ENCODE measurements at regions not wholly inside any gene's neighbourhood (a gene's known extent, or its start where the extent isn't known, plus 50 kb on each side); places are given as distances from the start of the nearest gene placed in this dataset.

DNA sequence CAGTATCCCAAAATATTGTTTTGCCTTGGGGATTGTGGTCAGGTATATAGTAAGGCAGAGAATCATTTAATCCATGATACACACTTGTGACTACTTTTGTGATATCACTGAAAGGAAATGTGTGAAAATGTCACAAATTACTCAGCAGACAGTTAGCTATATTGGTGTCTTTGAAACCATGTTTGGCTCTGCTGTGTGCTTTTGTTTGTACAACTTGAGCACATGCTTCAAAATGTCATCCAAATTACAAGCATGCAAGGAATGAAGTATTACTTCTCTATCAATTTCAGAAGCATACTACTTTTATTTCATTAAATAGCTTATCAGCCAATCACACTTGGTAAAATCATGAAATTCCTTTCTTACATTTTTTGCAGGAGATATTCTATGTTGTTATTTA lies 619.0 kb upstream of the AGTR1 start:
- no peaks in the 10 kb centered on the region for H3K9me1 ChIP-seq (ENCODE audit: control insufficient read depth, extremely low read depth, insufficient read depth, low read length)
- TF ChIP-seq, protein P1, sequence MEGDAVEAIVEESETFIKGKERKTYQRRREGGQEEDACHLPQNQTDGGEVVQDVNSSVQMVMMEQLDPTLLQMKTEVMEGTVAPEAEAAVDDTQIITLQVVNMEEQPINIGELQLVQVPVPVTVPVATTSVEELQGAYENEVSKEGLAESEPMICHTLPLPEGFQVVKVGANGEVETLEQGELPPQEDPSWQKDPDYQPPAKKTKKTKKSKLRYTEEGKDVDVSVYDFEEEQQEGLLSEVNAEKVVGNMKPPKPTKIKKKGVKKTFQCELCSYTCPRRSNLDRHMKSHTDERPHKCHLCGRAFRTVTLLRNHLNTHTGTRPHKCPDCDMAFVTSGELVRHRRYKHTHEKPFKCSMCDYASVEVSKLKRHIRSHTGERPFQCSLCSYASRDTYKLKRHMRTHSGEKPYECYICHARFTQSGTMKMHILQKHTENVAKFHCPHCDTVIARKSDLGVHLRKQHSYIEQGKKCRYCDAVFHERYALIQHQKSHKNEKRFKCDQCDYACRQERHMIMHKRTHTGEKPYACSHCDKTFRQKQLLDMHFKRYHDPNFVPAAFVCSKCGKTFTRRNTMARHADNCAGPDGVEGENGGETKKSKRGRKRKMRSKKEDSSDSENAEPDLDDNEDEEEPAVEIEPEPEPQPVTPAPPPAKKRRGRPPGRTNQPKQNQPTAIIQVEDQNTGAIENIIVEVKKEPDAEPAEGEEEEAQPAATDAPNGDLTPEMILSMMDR (optimal IDR thresholded peaks at IDR 0.05 in 1 of 3, IDR thresholded peaks at IDR 0.05 in 1 of 3, conservative IDR thresholded peaks at IDR 0.05 in 1 of 3; ENCODE audit: extremely low read depth in 1 of 3, insufficient read depth in 2 of 3, low read length in 3 of 3): no peak
- no peak for TF ChIP-seq EZH2 (IDR thresholded peaks at IDR 0.05; ENCODE audit: low read length)
- no peak overlapping the region for H3K9ac ChIP-seq (ENCODE audit: control insufficient read depth, extremely low read depth, insufficient read depth, low read length)
- H3K27ac ChIP-seq (ENCODE audit: control insufficient read depth, insufficient read depth, low read length): no peak overlapping the region
- no peak overlapping the region for H3K4me3 ChIP-seq (ENCODE audit: control insufficient read depth in 2 of 3, extremely low read depth in 1 of 3, insufficient read depth in 2 of 3, low read depth in 1 of 3, low read length in 3 of 3)
- H3K4me2 ChIP-seq (ENCODE audit: control insufficient read depth, extremely low read depth, insufficient read depth, low read depth, low read length): no peak overlapping the region
- no peaks in the 10 kb centered on the region for H3K4me1 ChIP-seq (ENCODE audit: control insufficient read depth, extremely low read depth, insufficient read depth, low read length)
- H3K36me3 ChIP-seq (ENCODE audit: control insufficient read depth in 2 of 2, extremely low read depth in 1 of 2, insufficient read depth in 2 of 2, low read length in 2 of 2): no peaks in the 10 kb centered on the region
- H3K9me3 ChIP-seq (ENCODE audit: control insufficient read depth, low read depth, low read length): no peaks in the 10 kb centered on the region
- dilution Hi-C loops (cut with MboI; ENCODE audit: extremely low pct_ligation_motif_present, low sequenced_read_pairs): no loop called here
- no peaks in the 10 kb centered on the region for H4K20me1 ChIP-seq (ENCODE audit: control insufficient read depth, extremely low read depth, insufficient read depth, low read length)
- no peak for DNase-seq (ENCODE audit: low read depth, low spot score)
- no peaks in the 10 kb centered on the region for H3K27me3 ChIP-seq (ENCODE audit: control insufficient read depth, extremely low read depth, insufficient read depth, low read length)
- no peak for FAIRE-seq
- no peaks in the 10 kb centered on the region for H3K79me2 ChIP-seq (ENCODE audit: control insufficient read depth, insufficient read depth, low read length)
- no peak overlapping the region for H2AFZ ChIP-seq (ENCODE audit: control insufficient read depth, low read length)

DNA sequence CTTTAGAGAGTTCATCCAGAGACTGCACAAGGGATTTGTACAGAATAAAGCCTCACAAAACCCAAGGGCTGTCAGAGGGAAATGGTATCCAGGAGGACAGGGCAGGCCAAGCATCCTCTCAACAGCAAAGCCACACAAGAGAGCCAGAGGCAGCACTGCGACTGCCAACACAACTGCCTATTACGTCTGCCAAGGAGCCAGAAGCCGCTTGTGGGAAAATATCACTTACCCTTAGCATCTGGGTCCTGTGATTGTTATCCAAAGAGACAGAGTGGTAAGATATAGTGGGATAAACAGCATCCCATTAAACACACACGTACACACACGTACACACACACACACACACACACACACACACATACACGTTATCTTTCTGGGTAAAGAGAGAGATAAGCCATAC lies 618.3 kb upstream of the AGTR1 start:
- TF ChIP-seq, protein P1 (optimal IDR thresholded peaks at IDR 0.05 in 1 of 3, IDR thresholded peaks at IDR 0.05 in 1 of 3, conservative IDR thresholded peaks at IDR 0.05 in 1 of 3; ENCODE audit: extremely low read depth in 1 of 3, insufficient read depth in 2 of 3, low read length in 3 of 3): no peak
- TF ChIP-seq EZH2 (IDR thresholded peaks at IDR 0.05; ENCODE audit: low read length): no peak
- no peaks in the 10 kb centered on the region for H3K9me3 ChIP-seq (ENCODE audit: control insufficient read depth, low read depth, low read length)
- H3K27me3 ChIP-seq (ENCODE audit: control insufficient read depth, extremely low read depth, insufficient read depth, low read length): no peaks in the 10 kb centered on the region
- no peaks in the 10 kb centered on the region for H3K79me2 ChIP-seq (ENCODE audit: control insufficient read depth, insufficient read depth, low read length)
- no peak overlapping the region for H2AFZ ChIP-seq (ENCODE audit: control insufficient read depth, low read length)
- no peak overlapping the region for H3K4me3 ChIP-seq (ENCODE audit: control insufficient read depth in 2 of 3, extremely low read depth in 1 of 3, insufficient read depth in 2 of 3, low read depth in 1 of 3, low read length in 3 of 3)
- no peak for FAIRE-seq
- no peaks in the 10 kb centered on the region for H3K9me1 ChIP-seq (ENCODE audit: control insufficient read depth, extremely low read depth, insufficient read depth, low read length)
- H3K9ac ChIP-seq (ENCODE audit: control insufficient read depth, extremely low read depth, insufficient read depth, low read length): no peak overlapping the region
- H3K4me1 ChIP-seq (ENCODE audit: control insufficient read depth, extremely low read depth, insufficient read depth, low read length): no peaks in the 10 kb centered on the region
- dilution Hi-C loops (cut with MboI; ENCODE audit: extremely low pct_ligation_motif_present, low sequenced_read_pairs): no loop called here
- DNase-seq (ENCODE audit: low read depth, low spot score): no peak
- H3K27ac ChIP-seq (ENCODE audit: control insufficient read depth, insufficient read depth, low read length): no peak overlapping the region
- H3K36me3 ChIP-seq (ENCODE audit: control insufficient read depth in 2 of 2, extremely low read depth in 1 of 2, insufficient read depth in 2 of 2, low read length in 2 of 2): no peaks in the 10 kb centered on the region
- H4K20me1 ChIP-seq (ENCODE audit: control insufficient read depth, extremely low read depth, insufficient read depth, low read length): no peaks in the 10 kb centered on the region
- no peak overlapping the region for H3K4me2 ChIP-seq (ENCODE audit: control insufficient read depth, extremely low read depth, insufficient read depth, low read depth, low read length)

Data from keratinocyte (primary cell).